ENCODE measurements at regions not wholly inside any gene's neighbourhood (a gene's known extent, or its start where the extent isn't known, plus 50 kb on each side); places are given as distances from the start of the nearest gene placed in this dataset.

DNA sequence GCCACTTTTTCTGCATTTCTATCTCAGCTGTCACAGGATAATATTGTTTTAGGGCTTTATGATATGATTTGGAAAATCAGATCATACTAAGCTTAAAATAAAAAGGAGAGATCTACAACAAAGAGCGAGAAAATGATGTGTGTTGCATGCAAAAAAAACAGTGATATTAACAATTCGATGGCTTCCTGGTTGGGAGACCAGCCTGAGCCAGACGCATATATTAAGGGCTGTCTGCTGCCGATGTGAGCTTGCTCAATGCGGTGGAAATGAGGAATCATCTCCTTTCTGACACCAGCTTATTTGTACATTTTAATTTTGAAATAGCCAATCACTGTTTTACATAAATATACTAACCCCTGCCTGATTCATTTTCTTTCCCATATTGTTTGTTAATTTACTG is 862.6 kb downstream of the USP25 start:
- no peak overlapping the region for H3K4me3 ChIP-seq (ENCODE audit: low read depth, low read length)
- TF ChIP-seq, protein P1, sequence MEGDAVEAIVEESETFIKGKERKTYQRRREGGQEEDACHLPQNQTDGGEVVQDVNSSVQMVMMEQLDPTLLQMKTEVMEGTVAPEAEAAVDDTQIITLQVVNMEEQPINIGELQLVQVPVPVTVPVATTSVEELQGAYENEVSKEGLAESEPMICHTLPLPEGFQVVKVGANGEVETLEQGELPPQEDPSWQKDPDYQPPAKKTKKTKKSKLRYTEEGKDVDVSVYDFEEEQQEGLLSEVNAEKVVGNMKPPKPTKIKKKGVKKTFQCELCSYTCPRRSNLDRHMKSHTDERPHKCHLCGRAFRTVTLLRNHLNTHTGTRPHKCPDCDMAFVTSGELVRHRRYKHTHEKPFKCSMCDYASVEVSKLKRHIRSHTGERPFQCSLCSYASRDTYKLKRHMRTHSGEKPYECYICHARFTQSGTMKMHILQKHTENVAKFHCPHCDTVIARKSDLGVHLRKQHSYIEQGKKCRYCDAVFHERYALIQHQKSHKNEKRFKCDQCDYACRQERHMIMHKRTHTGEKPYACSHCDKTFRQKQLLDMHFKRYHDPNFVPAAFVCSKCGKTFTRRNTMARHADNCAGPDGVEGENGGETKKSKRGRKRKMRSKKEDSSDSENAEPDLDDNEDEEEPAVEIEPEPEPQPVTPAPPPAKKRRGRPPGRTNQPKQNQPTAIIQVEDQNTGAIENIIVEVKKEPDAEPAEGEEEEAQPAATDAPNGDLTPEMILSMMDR (IDR thresholded peaks at IDR 0.05; ENCODE audit: borderline replicate concordance, insufficient read depth, low read depth, low read length): no peak

DNA sequence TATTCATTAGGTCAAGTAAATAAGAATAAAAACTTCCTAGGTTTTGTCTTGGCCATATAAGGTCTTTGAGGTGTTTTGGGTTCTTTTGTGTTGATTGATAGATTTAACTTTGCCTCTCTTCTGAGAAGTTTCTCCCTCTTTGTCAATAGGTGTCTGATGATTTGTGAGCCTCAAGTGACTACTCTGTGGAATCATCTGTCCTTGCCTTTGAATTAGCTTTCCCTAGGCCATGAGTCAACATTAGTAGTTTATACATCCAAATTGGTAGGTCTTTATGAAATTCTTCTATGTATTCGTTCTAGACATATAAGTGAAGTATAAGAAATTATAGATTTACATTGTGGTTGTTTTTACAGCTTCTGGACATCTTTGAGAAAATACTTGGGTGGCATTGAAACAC is 864.4 kb downstream of the USP25 start:
- TF ChIP-seq, protein P1 (IDR thresholded peaks at IDR 0.05; ENCODE audit: borderline replicate concordance, insufficient read depth, low read depth, low read length): no peak
- no peak overlapping the region for H3K4me3 ChIP-seq (ENCODE audit: low read depth, low read length)

DNA sequence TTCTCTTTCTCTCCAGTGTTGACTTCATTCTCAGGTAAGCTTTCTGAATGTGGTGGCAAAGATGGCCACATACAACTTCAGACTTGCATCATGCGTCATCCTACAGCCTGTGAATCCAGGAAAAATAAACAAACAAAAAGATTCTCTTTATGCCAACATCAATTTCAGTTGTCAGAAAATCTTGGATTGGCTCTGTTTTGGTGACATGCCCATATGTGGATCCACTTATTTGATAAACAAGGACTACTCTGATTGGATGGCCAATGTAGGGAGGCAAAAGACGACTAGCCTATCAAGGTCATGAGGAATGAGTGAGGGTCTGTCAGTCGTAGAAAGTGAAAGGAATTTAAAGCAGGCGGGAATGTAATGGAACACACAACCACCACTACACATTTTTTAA is 866.6 kb downstream of the USP25 start:
- TF ChIP-seq, protein P1 (IDR thresholded peaks at IDR 0.05; ENCODE audit: borderline replicate concordance, insufficient read depth, low read depth, low read length): no peak
- H3K4me3 ChIP-seq (ENCODE audit: low read depth, low read length): no peak overlapping the region

DNA sequence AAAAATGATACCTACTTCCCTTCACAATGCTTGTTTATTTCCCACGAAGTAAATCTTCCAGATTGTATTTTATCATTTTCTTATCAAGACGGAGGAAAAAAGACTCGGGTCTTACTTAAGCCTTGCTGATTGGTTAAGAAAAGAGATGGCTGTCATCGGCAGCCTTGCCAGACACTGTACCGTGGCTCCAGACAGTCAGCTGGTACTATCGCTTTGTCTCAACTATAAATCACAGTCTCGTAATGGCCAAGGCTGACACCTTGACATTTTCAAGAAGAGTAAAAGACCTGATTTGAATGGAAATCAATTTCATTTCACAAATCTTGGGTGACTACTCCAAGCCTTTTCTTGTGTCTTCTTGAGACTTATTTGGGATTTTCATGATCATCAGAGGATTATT is 868.0 kb downstream of the USP25 start:
- TF ChIP-seq, protein P1 (IDR thresholded peaks at IDR 0.05; ENCODE audit: borderline replicate concordance, insufficient read depth, low read depth, low read length): no peak
- H3K4me3 ChIP-seq (ENCODE audit: low read depth, low read length): no peak overlapping the region

DNA sequence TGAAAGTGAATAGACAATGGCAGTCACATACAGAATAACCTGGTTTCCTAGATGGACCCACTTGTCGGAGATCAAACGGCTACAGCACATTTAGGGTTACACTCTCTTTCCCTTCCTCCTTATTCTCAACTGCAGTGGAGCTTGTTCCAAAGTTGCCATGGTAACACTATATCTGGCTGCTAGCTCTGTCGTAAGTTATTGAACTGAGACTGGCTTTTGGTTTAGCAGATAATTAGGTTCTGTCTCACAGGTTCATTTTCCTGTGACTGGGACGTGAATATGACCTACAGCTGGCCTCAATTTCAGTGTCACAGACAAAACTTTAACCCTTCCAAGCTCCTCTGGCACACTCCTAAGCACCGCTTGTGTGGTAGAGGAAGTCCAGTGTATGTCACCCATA is 875.8 kb downstream of the USP25 start:
- H3K4me3 ChIP-seq (ENCODE audit: low read depth, low read length): no peak overlapping the region

DNA sequence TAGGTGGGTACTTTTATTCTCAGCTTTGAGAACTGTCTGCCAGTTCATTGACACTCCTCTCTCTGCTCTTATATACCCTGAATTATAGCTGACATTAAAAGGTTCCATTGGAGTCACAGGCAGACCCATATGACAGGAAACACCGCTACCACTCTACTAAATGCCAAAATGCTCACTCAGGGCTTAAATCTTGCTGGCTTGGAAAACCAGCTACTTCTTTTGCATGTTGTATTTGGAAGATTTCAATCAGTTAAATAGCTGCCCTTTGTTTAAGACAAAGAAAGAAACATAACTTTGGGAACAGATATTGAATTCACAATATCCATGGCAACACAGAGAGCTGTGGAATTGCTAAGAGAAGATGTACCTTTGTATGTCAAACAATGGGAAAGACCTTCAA is 876.5 kb downstream of the USP25 start:
- H3K4me3 ChIP-seq (ENCODE audit: low read depth, low read length): no peak overlapping the region
- TF ChIP-seq, protein P1 (IDR thresholded peaks at IDR 0.05; ENCODE audit: borderline replicate concordance, insufficient read depth, low read depth, low read length): no peak

More for the DNA sequence above, 875.8 kb downstream of the USP25 start:
- TF ChIP-seq, protein P1 (IDR thresholded peaks at IDR 0.05; ENCODE audit: borderline replicate concordance, insufficient read depth, low read depth, low read length): no peak

DNA sequence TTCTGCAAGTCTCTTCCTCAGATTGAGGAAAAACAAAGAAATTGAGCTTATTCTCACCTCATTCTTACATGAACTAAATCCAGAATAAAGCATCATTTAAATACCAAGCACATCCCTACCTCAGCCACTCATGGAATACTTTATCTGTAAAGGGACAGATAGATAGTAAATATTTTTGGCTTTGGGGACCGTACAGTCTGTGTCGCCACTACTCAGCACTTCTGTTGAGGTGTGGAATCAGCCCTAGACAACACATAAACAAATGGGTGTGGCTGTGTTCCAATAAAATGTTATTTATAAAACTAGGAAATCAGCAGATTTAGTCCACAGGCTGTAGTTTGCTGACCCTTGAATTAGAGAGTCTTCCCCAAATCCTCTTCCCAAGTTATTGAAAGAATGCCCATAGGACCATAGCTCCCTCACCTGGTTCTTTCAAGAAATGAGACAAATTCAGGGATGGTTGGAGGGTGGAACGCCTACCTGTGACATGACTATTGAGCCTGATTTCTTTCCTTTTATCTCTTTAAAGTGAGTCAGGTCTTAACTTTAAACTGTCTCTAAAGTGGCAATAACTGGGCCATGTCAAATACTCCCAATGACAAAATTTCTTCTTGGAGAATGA is 878.5 kb downstream of the USP25 start:
- TF ChIP-seq, protein P1 (IDR thresholded peaks at IDR 0.05; ENCODE audit: borderline replicate concordance, insufficient read depth, low read depth, low read length): no peak
- no peak overlapping the region for H3K4me3 ChIP-seq (ENCODE audit: low read depth, low read length)
